GM19239 (cell line): ENCODE measurements at regions not wholly inside any gene's neighbourhood (a gene's known extent, or its start where the extent isn't known, plus 50 kb on each side); places are given as distances from the start of the nearest gene placed in this dataset.

ENCODE experiments used
- DNase-seq: peaks from one replicate; pipeline ENCODE4 v3.0.0; 2011; ENCODE audit warnings: low spot score; ENCODE audit not compliant: insufficient read length
- FAIRE-seq: peaks from 2 replicates; lab custom pipeline; 2011; peaks lifted over from hg19 to GRCh38; lab: Jason Lieb, UNC

- no peak for FAIRE-seq
- no peak for DNase-seq
These were observed 370.7 kb downstream of the MIAT start for GRCh38 chr22:27028093-27028492.

GRCh38 chr22:27029584-27030130 lies 372.3 kb downstream of the MIAT start:
- DNase-seq (no peak), FAIRE-seq (no peak)

GRCh38 chr22:27032091-27032761 lies 374.8 kb downstream of the MIAT start:
- no peak for FAIRE-seq
- no peak for DNase-seq

- DNase-seq (no peak), FAIRE-seq (no peak)
These were observed 384.4 kb downstream of the MIAT start for GRCh38 chr22:27041745-27042310.

- DNase-seq (no peak), FAIRE-seq (no peak)
These were observed 385.9 kb downstream of the MIAT start for GRCh38 chr22:27043262-27043661.

DNA sequence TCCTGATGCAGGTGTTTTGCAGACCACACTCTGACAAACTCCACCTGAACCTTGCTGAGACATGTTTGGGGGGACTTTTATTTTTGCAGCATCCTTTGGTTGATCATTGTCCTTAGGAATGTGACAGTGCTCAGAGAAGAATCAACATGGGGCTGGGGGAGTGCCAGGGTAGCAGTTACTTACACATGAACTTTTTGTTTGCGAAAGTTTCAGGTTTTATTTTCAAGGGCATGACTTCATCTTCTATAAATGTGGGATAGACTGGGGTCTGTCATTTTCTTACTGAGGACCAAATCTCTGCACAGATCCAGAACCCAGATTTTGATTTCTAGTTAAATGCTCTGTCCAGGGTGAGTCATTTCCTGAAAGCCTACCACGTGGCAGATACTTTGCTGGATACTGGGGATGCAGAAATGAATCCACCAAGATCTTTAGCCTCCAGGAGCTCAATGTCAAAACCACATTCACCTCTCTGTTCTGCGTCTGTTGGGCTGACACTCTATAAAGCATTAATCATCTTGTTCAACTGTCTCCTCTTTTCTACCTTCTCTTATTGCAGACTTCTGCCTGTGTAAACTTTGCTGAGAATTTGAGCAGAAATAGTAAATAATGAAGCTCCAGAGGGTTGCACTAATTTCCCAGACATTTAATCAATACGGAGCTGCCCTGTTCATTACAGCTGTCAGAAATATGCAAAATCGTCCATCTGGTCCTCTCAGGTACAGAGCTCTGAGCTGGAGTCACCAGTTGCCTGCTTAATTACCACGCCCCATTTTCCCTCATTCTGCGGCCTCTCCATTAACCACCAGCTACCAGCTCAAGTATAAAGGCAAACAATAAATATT lies 387.9 kb downstream of the MIAT start:
- DNase-seq (no peak), FAIRE-seq (no peak)

DNA sequence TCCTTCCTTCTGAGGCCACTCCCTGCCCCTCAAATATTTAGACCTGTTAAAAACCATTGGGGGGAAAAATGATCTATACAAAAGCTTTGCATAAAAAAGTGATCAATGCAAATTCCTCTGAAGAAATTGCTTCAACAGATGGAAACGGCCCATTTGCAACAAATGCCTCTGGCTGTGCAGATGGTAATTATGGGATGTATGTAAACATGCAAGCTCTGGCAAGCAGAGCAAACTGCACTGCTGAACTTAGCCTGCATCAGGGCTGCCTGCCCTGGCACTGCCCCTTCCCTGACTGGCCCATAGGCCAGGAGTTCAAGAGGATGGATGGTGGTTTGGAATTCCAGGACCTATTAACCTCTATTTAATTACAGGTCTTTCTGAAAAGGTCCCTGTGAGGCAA lies 388.7 kb downstream of the MIAT start:
- FAIRE-seq (no peak), DNase-seq (no peak)

- no peak for DNase-seq
- no peak for FAIRE-seq
These were observed 389.2 kb downstream of the MIAT start for GRCh38 chr22:27046603-27047002.

DNA sequence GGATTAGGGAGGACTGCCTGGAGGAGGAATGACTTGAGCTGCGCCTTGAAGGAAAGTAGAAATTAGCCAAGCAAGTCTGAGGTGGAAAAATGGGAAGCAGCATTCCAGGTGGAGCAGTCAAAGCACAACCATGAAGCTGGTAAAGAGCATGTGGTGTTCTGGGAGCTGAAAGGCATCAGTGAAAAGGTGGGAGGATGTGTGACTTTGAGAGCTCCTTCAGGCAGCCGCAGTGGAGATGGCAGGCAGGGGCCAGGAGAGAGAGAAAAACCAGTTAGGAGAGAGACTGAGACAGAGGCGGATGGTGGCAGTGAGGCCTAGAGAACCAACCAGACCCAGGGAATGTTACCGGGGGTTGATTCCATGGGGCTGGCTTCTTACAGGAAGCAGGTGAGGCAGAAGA lies 393.4 kb downstream of the MIAT start:
- no peak for DNase-seq
- no peak for FAIRE-seq

DNA sequence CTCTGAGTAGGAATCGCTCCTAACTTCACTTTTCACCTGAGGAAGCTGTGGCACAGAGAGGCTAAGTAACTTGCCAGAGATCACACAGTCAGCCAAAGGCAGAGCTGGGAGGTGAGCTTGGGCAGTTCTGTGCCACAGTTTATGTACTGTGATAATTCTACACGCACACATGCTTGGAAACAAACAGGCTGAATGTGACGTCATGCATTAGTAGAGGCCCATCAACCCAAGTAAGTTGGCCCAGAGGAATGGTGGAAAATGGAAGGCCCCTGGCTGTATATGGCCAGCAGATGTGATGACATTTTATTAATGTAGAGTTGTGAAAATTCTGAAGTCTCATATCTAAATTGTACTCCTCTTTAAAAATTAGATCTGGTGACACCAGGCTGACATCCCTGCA lies 394.0 kb downstream of the MIAT start:
- DNase-seq (no peak), FAIRE-seq (no peak)

DNA sequence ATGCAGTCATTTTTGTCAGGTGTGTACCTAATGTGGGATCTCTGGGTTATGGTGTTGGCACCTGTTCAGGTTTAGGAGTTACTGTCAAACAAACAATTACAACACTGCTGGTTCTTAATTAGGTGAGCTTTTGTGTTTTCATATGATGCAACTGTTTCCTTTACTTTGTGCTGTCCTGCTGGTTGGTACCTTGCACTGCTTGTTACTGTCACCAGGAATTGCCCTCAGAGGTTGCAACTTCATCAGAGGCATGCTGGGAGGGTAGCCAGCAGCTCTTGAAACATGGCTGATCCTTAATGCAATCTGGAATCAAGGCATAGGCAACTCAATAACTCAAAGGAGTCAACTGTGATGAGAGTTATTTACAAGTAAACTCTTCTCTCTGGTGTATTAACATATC lies 400.3 kb downstream of the MIAT start:
- DNase-seq: no peak
- FAIRE-seq: no peak

DNA sequence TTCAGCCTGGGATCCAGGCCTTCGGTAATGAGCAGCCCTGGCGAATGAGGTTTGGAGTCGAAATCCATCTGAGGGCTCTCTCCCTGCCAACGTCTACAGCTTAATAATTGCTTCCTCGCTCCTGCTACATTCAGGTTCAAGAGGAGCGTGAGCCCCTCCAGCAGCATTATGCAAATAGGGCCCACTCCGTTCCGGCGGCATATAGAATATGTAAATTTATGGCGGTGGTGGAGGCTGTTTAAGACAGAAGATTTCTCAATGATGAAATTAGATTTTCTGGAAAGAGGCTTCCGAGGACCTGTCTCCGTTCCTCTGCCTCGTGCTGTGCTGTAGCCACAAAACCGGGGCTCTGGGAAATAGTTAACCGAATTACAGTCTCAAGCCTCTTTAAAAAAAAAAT lies 402.8 kb downstream of the MIAT start:
- FAIRE-seq (no peak), DNase-seq (no peak)

DNA sequence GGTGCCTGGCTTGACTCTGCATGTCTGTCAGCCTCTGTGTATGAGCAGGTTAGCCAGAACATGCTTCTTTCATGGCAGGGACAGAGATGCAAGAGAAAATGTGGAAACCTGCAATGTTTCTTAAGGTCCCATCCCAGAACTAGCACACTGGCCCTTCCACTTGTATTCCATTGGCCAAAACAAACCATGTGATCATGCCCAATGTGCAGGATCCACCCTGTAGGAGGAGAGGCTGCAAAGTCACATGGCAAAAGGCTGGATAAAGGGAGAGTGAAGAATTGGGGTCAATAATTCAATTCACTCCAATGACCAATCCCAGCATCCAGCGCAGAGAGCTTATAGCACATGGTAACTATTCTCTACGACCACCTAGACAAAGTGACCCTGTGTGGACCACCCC lies 405.5 kb downstream of the MIAT start:
- DNase-seq: no peak
- FAIRE-seq: no peak

DNA sequence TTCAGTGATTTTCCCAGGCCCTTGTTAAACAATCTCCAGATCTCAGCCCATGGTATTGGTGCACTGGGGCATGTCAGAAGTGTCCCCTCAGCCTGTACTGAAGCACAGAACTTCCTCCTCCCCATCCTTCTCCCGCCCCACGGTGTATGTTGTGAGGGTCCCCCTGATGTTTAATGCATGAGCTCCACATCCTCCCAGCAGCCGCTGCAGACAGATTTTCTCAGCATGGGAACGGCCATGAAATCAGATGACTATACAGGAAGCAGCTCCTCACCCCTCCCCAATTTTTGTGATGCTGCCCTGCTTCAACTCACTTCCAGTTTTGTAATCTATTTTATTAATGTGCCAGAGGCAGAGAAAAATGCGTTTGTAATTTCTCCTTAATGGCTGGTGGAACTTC lies 406.0 kb downstream of the MIAT start:
- DNase-seq: no peak
- no peak for FAIRE-seq

DNA sequence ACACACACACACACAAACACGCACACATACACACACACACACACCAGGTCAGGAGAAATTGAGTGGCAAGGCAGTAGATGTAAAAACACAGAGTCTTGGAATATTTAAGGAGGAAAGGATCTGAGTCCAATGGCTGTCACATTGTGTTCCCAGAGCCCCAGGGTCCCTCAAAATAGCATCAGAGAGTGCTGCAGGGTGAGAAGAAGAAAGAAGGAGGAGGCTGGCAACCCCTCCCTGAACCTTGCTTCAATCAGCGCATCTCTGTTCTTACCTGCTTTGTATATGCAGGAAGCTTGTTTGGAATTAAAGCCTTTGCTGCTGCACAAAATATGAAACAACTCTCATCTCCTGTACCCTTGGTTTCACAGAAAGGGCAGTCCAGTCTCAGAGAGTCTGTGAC lies 406.5 kb downstream of the MIAT start:
- DNase-seq: no peak
- no peak for FAIRE-seq

DNA sequence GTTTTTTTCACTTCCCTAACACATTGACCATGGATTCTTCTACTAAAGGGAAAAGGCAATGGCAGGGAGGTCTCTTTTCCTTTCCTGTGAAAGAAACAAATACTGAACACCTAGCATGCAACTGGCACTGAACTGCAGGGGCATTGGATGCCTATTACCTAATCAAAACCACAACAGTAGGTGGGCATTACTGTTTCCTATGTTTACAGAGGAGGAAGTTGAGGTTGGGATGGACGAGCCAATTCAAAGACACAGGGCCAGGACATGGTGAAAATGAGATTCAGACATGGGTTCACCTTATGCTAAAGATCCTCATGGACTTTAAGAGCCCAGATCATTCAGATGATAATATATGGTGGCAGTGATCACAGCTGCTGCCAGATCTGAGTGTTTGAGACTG lies 407.0 kb downstream of the MIAT start:
- DNase-seq (no peak), FAIRE-seq (no peak)

DNA sequence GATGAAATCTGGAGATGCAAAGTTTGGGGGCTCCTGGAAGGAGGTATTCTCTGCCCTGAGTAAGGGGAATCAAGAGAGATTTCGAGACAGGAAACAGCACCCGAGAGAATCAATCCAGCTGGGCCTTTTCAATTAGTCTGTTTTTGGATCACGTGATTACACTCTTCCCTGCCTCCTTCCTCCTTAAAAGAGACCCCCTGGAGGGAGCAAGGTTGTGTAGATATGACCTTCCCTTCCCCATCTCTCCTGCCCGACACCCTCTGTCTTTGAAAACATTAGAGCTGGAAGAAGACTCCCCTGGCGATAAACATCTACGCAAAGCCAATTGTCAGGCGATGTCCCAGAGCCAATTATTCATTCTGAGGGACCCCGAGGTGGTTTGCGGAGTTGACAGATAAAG lies 407.9 kb downstream of the MIAT start:
- FAIRE-seq: no peak
- DNase-seq: no peak

GRCh38 chr22:27066856-27067255 lies 409.5 kb downstream of the MIAT start:
- DNase-seq (no peak), FAIRE-seq (no peak)

- FAIRE-seq: no peak
These were observed 410.7 kb downstream of the MIAT start for GRCh38 chr22:27068121-27068520.

DNA sequence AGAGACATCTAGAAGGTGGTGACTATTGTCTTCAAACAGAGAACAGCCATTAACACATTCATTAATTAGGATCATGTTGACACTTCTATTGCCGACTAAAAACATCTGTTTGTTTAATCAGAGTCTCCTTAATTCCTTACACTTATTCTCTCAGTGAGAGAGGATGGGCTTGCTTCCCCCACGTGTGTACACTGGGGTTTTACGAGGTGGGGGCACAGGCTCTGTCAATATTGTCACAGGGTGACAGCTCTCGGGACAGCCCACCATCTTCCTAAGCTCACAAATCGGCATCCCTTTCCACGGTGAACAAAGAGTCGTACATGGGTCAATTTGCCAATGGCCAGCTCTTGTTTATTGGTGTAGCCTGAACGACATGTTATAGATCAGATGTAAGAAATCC lies 413.2 kb downstream of the MIAT start:
- FAIRE-seq: no peak
- DNase-seq: no peak

More at GRCh38 chr22:27068121-27068520, 410.7 kb downstream of the MIAT start:
- DNase-seq: no peak
